ENCODE measurements at regions not wholly inside any gene's neighbourhood (a gene's known extent, or its start where the extent isn't known, plus 50 kb on each side); places are given as distances from the start of the nearest gene placed in this dataset.

GRCh38 chr4:111778543-111778942 is 366.7 kb upstream of the FAM241A start:
- CTCF ChIA-PET, result no interaction called here
- Histone ChIP-seq H3K23ac (ENCODE audit: low read depth, low read length) (no peak overlapping the region), H3K18ac (ENCODE audit: low read depth, low read length) (no peak overlapping the region), H2AK9ac (replicated peaks; ENCODE audit: low read depth, low read length, poor library complexity) (no peak overlapping the region), H3K27me3 (ENCODE audit: control insufficient read depth, insufficient read depth, low read length) (no peaks in the 10 kb centered on the region), H2AK5ac (ENCODE audit: low read depth, low read length) (no peak overlapping the region), H3K79me1 (ENCODE audit: low read depth in 1 of 2, low read length in 2 of 2) (no peaks in the 10 kb centered on the region), H3K36me3 (ENCODE audit: control insufficient read depth, insufficient read depth, low read length) (no peaks in the 10 kb centered on the region), H2BK5ac (ENCODE audit: low read depth, low read length, poor library complexity, severe bottlenecking) (no peak overlapping the region), H4K91ac (ENCODE audit: insufficient read depth, low read depth, low read length) (no peak overlapping the region), H3K4ac (ENCODE audit: low read depth, low read length) (no peak overlapping the region), H2AFZ (replicated peaks; ENCODE audit: low read length, poor library complexity) (no peak overlapping the region), H3K14ac (replicated peaks; ENCODE audit: low read depth, low read length) (no peak overlapping the region), H3K9me3 (ENCODE audit: control insufficient read depth, insufficient read depth, low read length) (no peaks in the 10 kb centered on the region), H3K4me1 (ENCODE audit: control insufficient read depth, insufficient read depth, low read length) (no peaks in the 10 kb centered on the region), H3K4me2 (ENCODE audit: low read depth, low read length) (no peak overlapping the region), H2BK120ac (ENCODE audit: low read depth, low read length) (no peak overlapping the region), H3K4me3 (ENCODE audit: insufficient read depth, low read depth, low read length) (no peak overlapping the region), H3K9me1 (ENCODE audit: insufficient read depth, low read length) (no peaks in the 10 kb centered on the region), H3K27ac (ENCODE audit: insufficient read depth, low read length) (no peak overlapping the region), H3K9ac (ENCODE audit: low read depth, low read length) (no peak overlapping the region), H4K5ac (ENCODE audit: low read depth, low read length) (no peak overlapping the region), H2BK15ac (ENCODE audit: low read depth, low read length) (no peak overlapping the region), H4K20me1 (ENCODE audit: insufficient read depth, low read length) (no peaks in the 10 kb centered on the region), H2BK20ac (ENCODE audit: low read depth, low read length) (no peak overlapping the region), H3K56ac (ENCODE audit: extremely low read depth, insufficient read depth, low read length) (no peak overlapping the region), H4K8ac (ENCODE audit: low read depth in 2 of 2, low read length in 2 of 2) (no peak overlapping the region)
- dilution Hi-C loops (cut with HindIII; ENCODE audit: low sequenced_read_pairs, unreplicated experiment) (no loop called here), intact Hi-C loops (cut with micrococcal nuclease) (loop anchor here (2.0 kb wide), 1 partner anchor 136 kb away; no protein-coding TSS in a partner anchor), in situ Hi-C loops (cut with MboI; ENCODE audit: low sequenced_read_pairs) (no loop called here)
- BruUV-seq (replicated peaks), result no TSS peak
- TF ChIP-seq MAZ (IDR thresholded peaks at IDR 0.05; ENCODE audit: borderline replicate concordance, low read depth, low read length) (no peak), MAFK (IDR thresholded peaks at IDR 0.05; ENCODE audit: low read depth, low read length) (0 out of 2 replicates have a peak, but pooled peaks have one; percentile 2)
- no CpG with 5 or more reads among the region's 1 CpG for WGBS, 2 experiments (ENCODE audit: extremely low coverage in 2 of 2, insufficient read length in 1 of 2)
- no peak for DNase-seq
- POLR2A ChIA-PET (ENCODE audit: unreplicated experiment), result no interaction called here
- no peak for ATAC-seq (ENCODE audit: low read depth)

Measured in IMR-90 (cell line).